ENCODE measurements at regions not wholly inside any gene's neighbourhood (a gene's known extent, or its start where the extent isn't known, plus 50 kb on each side); places are given as distances from the start of the nearest gene placed in this dataset.
"Not testable (repeated sequence)": the region's sequence is repeated elsewhere in the genome, so short reads cannot be mapped to it uniquely, and the experiment has no call there.

DNA sequence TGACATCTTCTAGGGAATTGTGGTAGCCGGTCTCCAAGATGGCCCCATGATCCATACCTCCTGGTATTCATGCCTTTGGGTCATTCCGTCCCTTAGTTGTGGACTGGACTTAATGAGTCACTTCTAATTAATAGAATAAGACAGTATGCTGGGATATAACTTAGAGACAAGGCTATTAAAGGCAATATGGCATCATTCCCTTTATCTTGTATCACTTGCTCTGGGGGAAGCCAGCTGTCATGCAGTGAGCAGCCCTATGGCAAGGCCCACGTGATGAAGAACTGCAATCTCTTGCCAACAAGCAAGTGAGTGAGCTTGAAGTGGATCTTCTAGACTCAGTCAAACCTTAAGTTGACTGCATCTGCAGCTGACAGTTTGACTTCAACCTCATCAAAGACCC lies 97.8 kb upstream of the MED13 start:
- Mint-ChIP-seq H3K4me1 (peaks cover 5 to 10% (median 8%) of the 10 kb centered on the region in 4 donors), H3K27ac (no peak overlapping the region), H3K27me3 (peaks cover 0 to 8% (median 5%) of the 10 kb centered on the region in 5 donors), H3K9me3 (no peaks in the 10 kb centered on the region), H3K36me3 (no peaks in the 10 kb centered on the region), H3K4me3 (no peak overlapping the region)
- DNase-seq (no peak), ATAC-seq (no peak)
- POLR2A ChIA-PET, result no interaction called here

DNA sequence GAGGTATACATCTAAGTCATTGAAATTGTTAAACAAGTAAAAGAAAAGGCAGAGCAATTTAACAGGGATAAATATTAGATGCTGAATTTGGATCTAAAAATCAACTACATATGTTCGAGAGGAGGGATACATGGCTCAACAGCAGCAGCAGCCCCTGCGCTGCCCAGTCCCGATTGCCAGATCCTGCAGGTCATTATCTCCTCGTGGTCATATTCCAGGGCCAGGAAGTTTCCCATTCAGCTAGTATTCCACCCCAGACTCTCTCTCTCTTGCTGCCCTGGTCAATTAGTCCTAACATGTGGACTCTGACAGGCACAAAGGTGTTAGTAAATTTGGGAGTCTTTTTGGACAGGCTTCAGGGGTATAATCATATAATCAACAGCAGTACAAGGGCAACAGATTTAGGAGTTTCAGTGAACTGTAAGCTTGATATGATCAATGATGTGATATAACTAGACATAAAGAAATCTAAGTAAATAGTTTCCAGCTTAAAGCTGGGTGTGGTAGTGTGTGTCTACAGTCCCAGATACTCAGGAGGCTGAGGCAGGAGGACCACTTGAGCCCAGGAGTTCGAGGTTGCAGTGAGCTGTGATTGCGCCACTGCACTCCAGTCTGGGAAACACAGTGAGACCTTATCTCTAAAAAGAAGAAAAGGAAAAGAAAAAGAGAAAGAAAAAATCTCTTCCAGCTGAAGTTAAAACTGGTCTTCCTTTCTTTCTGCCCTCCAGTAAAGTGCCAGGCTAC lies 96.5 kb upstream of the MED13 start:
- Mint-ChIP-seq H3K27ac (no peak overlapping the region), H3K27me3 (peaks cover 0 to 8% (median 7%) of the 10 kb centered on the region in 5 donors), H3K36me3 (no peaks in the 10 kb centered on the region), H3K4me1 (peaks cover 5 to 10% (median 8%) of the 10 kb centered on the region in 4 donors), H3K9me3 (peaks cover 0 to 2% (median 0%) of the 10 kb centered on the region in 9 donors), H3K4me3 (no peak overlapping the region)
- DNase-seq (no peak), ATAC-seq (no peak)
- POLR2A ChIA-PET, result no interaction called here

DNA sequence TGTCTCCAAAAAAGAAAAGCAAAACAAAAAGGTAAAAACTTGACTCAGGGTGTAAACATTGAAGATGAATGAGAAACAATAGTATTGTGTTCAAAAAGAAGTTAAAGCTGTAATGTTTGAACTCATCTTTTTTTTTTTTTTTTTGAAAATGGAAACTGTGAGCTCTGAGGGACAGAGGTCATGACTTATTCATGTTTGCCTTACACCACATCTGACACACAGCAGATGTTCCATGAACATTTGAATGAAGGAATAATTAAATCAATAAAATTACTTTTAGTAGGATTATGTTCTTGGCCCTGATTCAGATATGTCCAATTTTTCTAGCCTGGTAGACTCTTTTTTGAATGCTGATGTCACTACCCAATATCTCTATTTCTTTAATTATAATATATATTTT lies 95.7 kb upstream of the MED13 start:
- ATAC-seq, result no peak
- DNase-seq, result no peak
- POLR2A ChIA-PET, result no interaction called here
- Mint-ChIP-seq H3K36me3 (no peaks in the 10 kb centered on the region), H3K9me3 (peaks cover 0 to 2% (median 0%) of the 10 kb centered on the region in 9 donors), H3K4me3 (no peak overlapping the region), H3K27me3 (peaks cover 0 to 8% (median 7%) of the 10 kb centered on the region in 5 donors), H3K27ac (no peak overlapping the region), H3K4me1 (peaks cover 5 to 10% (median 8%) of the 10 kb centered on the region in 4 donors)

DNA sequence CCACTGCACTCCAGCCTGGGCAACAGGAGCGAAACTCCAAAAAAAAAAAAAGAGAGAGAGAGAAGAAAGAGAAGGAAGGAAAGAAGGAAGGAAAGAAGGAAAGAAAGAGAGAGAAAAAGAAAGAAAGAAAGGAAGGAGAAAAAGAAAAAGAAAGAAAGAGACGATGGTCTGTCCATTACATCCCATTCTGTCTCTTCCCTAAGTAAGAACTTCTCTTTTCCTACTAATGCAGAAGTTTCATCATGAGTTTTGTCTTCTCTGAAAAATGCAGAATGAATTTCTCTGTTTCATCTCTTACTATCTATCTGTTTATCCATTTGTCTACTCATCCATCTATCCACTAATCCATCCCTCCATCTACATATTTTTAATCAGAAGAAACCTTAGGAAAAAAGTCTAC lies 94.9 kb upstream of the MED13 start:
- Mint-ChIP-seq H3K4me1 (peaks cover 2 to 4% (median 3%) of the 10 kb centered on the region in 4 donors), H3K36me3 (no peaks in the 10 kb centered on the region), H3K4me3 (no peak overlapping the region), H3K27ac (no peak overlapping the region), H3K27me3 (peaks cover 0 to 8% (median 7%) of the 10 kb centered on the region in 5 donors), H3K9me3 (peaks cover 0 to 2% (median 0%) of the 10 kb centered on the region in 9 donors)
- ATAC-seq, result no peak
- no peak for DNase-seq
- POLR2A ChIA-PET, result no interaction called here

DNA sequence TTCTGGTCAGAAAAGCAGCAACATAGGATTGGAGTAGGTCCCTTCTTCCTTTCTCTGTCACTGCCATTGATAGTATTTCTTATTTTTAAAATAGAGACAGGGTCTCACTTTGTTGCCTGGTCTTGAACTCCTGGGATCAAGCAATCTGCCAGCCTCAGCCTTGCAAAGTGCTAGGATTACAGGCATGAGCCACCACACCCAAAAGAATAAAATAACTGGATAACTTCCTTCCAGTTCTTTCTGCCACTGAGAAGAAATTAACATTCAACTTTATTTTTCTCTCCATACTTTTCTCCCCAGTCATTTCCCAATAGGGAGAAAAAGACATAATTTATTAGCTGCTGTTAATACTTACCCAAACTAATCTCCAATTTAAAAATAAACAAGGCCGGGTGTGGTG lies 91.9 kb upstream of the MED13 start:
- H3K27ac Mint-ChIP-seq, result no peak overlapping the region
- POLR2A ChIA-PET, result no interaction called here
- ATAC-seq (no peak), DNase-seq (no peak)
- no peak overlapping the region for H3K4me3 Mint-ChIP-seq
- H3K9me3 Mint-ChIP-seq, result peaks cover 0 to 2% (median 0%) of the 10 kb centered on the region in 9 donors
- no peaks in the 10 kb centered on the region for H3K36me3 Mint-ChIP-seq
- H3K27me3 Mint-ChIP-seq, result peaks cover 0 to 18% (median 7%) of the 10 kb centered on the region in 5 donors
- no peaks in the 10 kb centered on the region for H3K4me1 Mint-ChIP-seq

DNA sequence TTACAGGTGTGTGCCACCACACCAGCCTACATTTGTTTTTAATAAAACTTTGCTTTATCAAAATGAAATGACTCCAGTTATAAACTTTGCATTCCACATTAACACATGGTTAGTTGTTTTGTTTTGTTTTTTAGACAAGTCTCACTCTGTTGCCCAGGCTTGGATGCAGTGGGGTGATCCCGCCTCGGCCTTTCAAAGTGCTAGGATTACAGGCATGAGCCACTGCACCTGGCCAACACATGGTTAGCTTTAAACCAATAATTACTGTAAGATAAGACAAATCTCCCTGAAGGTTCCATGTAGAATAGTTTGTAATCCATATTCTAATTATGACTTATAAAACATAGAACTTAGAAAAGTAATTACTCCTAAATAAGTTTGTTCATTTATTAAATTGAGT lies 89.8 kb upstream of the MED13 start:
- Mint-ChIP-seq H3K4me3 (no peak overlapping the region), H3K9me3 (peaks cover 0 to 2% (median 0%) of the 10 kb centered on the region in 9 donors), H3K27ac (no peak overlapping the region), H3K27me3 (peaks cover 3 to 17% (median 12%) of the 10 kb centered on the region in 5 donors), H3K4me1 (no peaks in the 10 kb centered on the region), H3K36me3 (no peaks in the 10 kb centered on the region)
- DNase-seq (no peak), ATAC-seq (no peak)
- POLR2A ChIA-PET, result no interaction called here

DNA sequence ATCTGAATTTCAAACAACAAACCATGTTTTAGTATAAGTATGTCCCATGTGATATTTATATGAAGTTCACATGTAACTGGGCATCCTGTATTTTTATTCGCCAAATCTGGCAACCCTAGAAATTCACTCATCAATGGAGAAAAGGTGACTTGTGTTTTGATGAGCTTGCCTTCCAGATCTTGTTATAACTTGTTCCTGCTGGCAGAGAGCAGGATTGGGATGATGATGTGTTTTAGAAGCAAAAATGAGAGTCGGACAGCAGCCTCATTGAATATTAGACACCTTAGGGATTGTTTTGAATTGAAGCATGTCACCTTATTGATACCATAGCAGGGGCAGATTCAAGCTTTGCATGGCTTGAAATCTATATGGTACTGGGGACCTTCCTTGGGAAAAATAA lies 85.4 kb upstream of the MED13 start:
- Mint-ChIP-seq H3K9me3 (peaks cover 0 to 1% (median 0%) of the 10 kb centered on the region in 9 donors), H3K4me3 (no peak overlapping the region), H3K27me3 (peaks cover 8 to 19% (median 12%) of the 10 kb centered on the region in 5 donors), H3K4me1 (no peaks in the 10 kb centered on the region), H3K36me3 (no peaks in the 10 kb centered on the region), H3K27ac (no peak overlapping the region)
- POLR2A ChIA-PET, result no interaction called here
- ATAC-seq (no peak), DNase-seq (no peak)

DNA sequence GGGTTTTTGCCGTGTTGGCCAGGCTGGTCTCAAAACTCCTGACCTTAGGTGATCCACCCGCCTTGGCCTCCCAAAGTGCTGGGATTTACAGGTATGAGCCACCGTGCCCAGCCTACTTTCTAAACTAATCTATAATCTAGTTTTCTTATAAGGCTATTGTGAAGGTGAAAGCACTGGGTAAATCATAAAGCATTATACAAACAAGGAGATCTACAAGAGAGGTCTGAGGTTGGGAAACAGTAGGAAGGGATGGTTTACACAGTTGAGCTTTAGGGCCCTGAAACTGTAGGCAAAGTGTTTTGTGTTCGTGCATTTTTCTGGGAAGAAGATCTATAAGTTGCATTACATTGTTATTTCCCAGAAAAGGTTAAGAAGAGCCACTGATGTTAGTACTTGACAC lies 84.9 kb upstream of the MED13 start:
- Mint-ChIP-seq H3K36me3 (no peaks in the 10 kb centered on the region), H3K4me1 (no peaks in the 10 kb centered on the region), H3K9me3 (peaks cover 0 to 1% (median 0%) of the 10 kb centered on the region in 9 donors), H3K27me3 (peaks cover 8 to 21% (median 14%) of the 10 kb centered on the region in 5 donors), H3K4me3 (no peak overlapping the region), H3K27ac (no peak overlapping the region)
- POLR2A ChIA-PET, result no interaction called here
- DNase-seq (no peak), ATAC-seq (no peak)

DNA sequence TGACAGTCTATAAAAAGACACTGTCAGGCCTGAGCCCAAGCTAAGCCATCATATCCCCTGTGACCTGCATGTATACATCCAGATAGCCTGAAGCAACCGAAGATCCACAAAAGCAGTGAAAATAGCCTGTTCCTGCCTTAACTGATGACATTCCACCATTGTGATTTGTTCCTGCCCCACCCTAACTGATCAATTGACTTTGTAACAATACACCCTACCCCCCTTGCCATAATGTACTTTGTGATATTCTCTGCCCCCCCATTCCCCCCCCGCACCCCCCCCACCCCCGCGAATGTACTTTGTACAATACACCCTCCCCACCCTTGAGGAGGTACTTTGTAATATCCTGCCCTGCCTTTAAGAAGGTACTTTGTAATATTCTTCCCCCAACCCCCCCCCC lies 82.2 kb upstream of the MED13 start:
- DNase-seq (no peak), ATAC-seq (no peak)
- peaks cover 0 to 5% (median 0%) of the 10 kb centered on the region in 3 donors for H3K36me3 Mint-ChIP-seq
- H3K4me1 Mint-ChIP-seq, result no peaks in the 10 kb centered on the region
- POLR2A ChIA-PET, result no interaction called here
- peaks cover 12 to 24% (median 16%) of the 10 kb centered on the region in 5 donors for H3K27me3 Mint-ChIP-seq
- peaks cover 0 to 3% (median 0%) of the 10 kb centered on the region in 9 donors for H3K9me3 Mint-ChIP-seq
- no peak overlapping the region for H3K27ac Mint-ChIP-seq
- no peak overlapping the region for H3K4me3 Mint-ChIP-seq

DNA sequence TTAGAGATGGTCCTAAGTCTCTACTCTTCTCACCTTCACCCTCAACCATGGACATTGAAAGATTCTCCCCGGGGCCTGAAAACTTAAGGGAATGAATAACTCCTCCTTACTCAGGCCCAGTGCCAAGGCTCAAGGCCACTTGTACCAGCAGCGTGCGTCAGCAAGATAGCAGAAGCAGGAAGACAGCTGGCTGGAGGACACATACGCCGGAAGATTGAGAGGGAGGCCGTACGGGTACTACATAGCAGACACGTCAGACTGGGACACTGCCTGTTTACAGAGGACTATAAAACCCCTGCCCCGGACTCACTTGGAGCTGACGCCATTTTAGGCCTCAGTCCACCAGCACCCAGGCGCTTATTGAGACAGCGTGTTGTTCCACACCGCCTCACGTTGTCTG lies 75.8 kb upstream of the MED13 start:
- POLR2A ChIA-PET, result no interaction called here
- Mint-ChIP-seq H3K4me3 (peak overlapping the region in 4 of 10 donors; percentile 5 to 46 (median 20)), H3K36me3 (peaks cover 0 to 5% (median 0%) of the 10 kb centered on the region in 3 donors), H3K27me3 (peaks cover 15 to 60% (median 33%) of the 10 kb centered on the region in 5 donors), H3K27ac (no peak overlapping the region), H3K4me1 (peaks cover 0 to 5% (median 0%) of the 10 kb centered on the region in 4 donors), H3K9me3 (peaks cover 0 to 3% (median 0%) of the 10 kb centered on the region in 9 donors)
- ATAC-seq (no peak), DNase-seq (no peak)

DNA sequence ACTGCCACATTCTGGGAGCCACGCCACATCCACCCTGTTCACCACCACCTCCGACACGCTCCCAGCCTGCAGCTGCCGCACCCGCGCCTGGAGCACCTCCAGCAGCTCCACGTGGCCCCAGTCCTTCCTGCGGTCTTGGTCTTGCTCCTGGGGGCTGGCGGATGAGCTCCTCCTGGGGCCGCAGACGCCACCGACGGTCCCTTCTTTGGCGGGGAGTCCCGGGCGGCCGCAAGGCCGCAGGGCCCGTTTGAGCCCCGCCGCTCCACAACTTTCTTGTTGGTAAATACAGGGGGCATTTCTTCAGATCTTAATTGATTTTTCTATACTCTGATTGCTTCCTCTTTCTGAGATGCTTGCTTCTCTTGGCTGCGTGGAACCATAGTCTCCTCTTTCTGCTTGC lies 75.3 kb upstream of the MED13 start:
- peaks cover 0 to 5% (median 0%) of the 10 kb centered on the region in 3 donors for H3K36me3 Mint-ChIP-seq
- peaks cover 0 to 5% (median 0%) of the 10 kb centered on the region in 4 donors for H3K4me1 Mint-ChIP-seq
- no peak overlapping the region for H3K27ac Mint-ChIP-seq
- peaks cover 0 to 3% (median 0%) of the 10 kb centered on the region in 9 donors for H3K9me3 Mint-ChIP-seq
- peaks cover 15 to 64% (median 33%) of the 10 kb centered on the region in 5 donors for H3K27me3 Mint-ChIP-seq
- peak overlapping the region in 4 of 10 donors; percentile 5 to 46 (median 20) for H3K4me3 Mint-ChIP-seq
- DNase-seq, result no peak
- no peak for ATAC-seq
- POLR2A ChIA-PET, result no interaction called here

DNA sequence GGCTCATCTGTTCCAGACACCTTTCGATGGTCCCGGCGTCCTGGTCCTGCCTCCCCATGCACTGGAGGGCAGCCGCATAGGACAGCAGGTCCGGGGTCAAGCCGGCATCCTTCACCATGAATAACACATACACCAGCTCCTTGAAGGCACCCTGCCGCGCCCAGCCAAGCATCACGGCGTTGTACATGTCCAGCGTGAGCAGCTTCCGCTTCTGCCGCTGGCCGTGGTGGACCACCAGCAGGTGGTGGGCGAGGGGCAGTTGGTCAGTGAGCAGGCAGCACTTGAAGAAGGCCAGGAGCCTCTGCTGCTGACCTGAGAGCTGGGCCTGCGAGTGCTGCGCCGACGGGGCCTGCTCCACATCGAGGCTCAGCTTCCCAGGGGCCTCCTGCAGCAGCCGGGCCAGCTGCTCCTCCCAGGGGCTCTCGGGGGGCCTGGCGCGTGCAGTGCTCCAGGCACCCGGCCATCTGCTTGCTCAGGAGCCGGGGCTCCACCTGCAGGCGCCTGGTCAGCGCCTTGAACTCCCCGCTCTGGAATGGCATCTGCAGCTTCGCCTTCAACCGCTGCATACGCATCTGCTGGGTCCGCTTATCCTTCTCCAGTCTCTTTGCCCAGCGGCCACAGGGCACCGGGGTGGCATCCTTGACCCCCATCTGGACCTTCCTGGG lies 74.7 kb upstream of the MED13 start:
- H3K9me3 Mint-ChIP-seq, H3K4me1 Mint-ChIP-seq, ATAC-seq, POLR2A ChIA-PET, H3K27ac Mint-ChIP-seq, DNase-seq, H3K36me3 Mint-ChIP-seq: not testable (repeated sequence)
- Mint-ChIP-seq H3K27me3 (peaks cover 15 to 67% (median 29%) of the 10 kb centered on the region in 5 donors), H3K4me3 (peak overlapping the region in 2 of 10 donors; percentile 53 to 57)

DNA sequence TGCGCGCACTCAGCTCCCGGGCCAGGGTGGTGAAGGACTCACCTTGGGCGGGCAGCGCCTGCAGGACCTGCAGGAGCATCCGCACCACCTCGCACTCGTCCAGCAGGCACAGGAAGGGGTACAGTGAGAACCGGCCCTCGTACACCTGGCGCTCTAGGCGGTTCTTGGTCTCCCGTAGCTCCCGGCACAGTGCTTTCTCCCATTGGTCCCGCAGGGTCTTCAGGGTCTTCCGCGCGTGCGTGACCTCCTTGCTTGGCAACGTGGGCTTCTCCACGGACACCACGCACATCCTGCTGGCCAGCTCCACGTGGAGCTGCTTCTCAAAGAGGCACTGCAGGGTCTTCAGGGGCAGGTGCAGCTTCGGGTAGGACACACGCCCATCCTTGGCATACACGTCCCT lies 74.1 kb upstream of the MED13 start:
- H3K27me3 Mint-ChIP-seq, result peaks cover 13 to 67% (median 29%) of the 10 kb centered on the region in 5 donors
- peaks cover 0 to 5% (median 0%) of the 10 kb centered on the region in 4 donors for H3K4me1 Mint-ChIP-seq
- H3K27ac Mint-ChIP-seq, result no peak overlapping the region
- DNase-seq (no peak), ATAC-seq (no peak)
- POLR2A ChIA-PET, result no interaction called here
- peaks cover 0 to 3% (median 0%) of the 10 kb centered on the region in 9 donors for H3K9me3 Mint-ChIP-seq
- H3K36me3 Mint-ChIP-seq, result peaks cover 0 to 5% (median 0%) of the 10 kb centered on the region in 3 donors
- H3K4me3 Mint-ChIP-seq, result peak overlapping the region in 6 of 10 donors; percentile 4 to 63 (median 36)

Measured in naive thymus-derived CD8-positive, alpha-beta T cell (primary cell).